Body of pancreas (tissue), 4 donors: ENCODE measurements at regions not wholly inside any gene's neighbourhood (a gene's known extent, or its start where the extent isn't known, plus 50 kb on each side); places are given as distances from the start of the nearest gene placed in this dataset.

Experiments
- POLR2A ChIP-seq, 3 donors: fragments of 450-650 bp; IDR thresholded peaks; one replicate each; pipeline ENCODE4 v1.6.1; 2016; ENCODE audit warnings: antibody characterized with exemption in 3 of 3, mild to moderate bottlenecking in 2 of 3
- TF ChIP-seq, protein P1 (sequence below), 7 experiments: fragments of 450-650 bp in 4 of 7; fragments of 200-600 bp in 3 of 7; sonication (generic) in 3 of 7; IDR thresholded peaks; one replicate each; pipeline ENCODE4 v1.5.1; 2016 to 2019; ENCODE audit warnings: antibody characterized with exemption in 7 of 7

DNA sequence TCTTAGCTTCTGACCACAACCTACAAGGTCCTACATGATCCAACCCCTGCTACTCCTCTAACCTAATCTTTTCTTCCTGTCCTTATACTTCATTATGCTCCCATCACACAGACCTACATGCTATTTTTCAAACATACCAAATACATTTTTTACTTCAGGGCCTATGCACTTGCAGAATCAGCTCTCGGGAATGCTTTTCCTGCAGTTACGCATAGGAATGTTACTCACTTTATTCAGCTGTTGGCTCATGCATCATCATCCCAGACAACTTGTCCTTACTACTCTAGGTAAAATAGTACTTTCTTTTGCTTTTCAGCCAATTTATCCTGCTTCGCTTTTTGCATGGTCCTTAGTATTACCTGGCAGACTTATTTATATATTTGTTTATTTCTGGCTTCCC is 105.6 kb downstream of the OXSM start:
- TF ChIP-seq, protein P1, sequence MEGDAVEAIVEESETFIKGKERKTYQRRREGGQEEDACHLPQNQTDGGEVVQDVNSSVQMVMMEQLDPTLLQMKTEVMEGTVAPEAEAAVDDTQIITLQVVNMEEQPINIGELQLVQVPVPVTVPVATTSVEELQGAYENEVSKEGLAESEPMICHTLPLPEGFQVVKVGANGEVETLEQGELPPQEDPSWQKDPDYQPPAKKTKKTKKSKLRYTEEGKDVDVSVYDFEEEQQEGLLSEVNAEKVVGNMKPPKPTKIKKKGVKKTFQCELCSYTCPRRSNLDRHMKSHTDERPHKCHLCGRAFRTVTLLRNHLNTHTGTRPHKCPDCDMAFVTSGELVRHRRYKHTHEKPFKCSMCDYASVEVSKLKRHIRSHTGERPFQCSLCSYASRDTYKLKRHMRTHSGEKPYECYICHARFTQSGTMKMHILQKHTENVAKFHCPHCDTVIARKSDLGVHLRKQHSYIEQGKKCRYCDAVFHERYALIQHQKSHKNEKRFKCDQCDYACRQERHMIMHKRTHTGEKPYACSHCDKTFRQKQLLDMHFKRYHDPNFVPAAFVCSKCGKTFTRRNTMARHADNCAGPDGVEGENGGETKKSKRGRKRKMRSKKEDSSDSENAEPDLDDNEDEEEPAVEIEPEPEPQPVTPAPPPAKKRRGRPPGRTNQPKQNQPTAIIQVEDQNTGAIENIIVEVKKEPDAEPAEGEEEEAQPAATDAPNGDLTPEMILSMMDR (IDR thresholded peaks at IDR 0.05): no peak
- no peak for TF ChIP-seq POLR2A (IDR thresholded peaks at IDR 0.05)
